Dermis microvascular lymphatic vessel endothelial cell (primary cell): ENCODE measurements at regions not wholly inside any gene's neighbourhood (a gene's known extent, or its start where the extent isn't known, plus 50 kb on each side); places are given as distances from the start of the nearest gene placed in this dataset.
"Not testable (repeated sequence)": the region's sequence is repeated elsewhere in the genome, so short reads cannot be mapped to it uniquely, and the experiment has no call there.

Experiments used
- DNase-seq, 2 donors: peaks; one replicate each; pipeline versions ENCODE4 v3.0.0 to v3.0.0-alpha.2; 2010; ENCODE audit warnings: low read depth in 2 of 2

DNA sequence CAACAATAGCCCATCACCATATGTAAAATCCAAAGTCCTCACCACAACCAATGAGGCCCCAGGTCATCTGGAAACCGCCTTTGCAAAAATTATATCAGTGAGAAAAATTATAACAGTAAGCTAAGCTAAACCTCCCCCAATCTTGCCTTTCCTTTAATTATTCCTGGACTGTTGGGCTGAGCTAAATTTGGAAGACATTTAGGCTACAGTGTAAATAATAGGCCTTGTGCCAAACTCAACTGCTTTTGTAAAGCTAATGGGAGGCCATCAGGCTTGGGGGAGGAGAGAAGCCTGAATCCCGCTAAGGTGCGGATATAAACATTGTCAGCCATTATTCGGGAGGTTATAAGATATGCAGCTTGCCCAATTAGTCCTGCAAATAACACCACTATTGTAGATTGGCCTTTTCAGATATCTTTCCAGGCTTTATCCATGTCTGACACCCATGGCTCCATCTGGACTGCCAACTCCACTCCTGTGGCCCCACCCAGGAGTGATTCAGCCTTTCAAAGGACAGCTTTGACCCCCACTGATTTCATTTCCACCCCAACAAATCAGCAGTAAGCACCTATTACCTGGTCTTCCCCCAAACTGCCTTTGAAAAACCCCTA is 53.0 kb upstream of the CA12 start:
- no peak for DNase-seq

- no peak for DNase-seq
Measured at GRCh38 chr15:63435204-63435820, 53.7 kb upstream of the CA12 start.

DNA sequence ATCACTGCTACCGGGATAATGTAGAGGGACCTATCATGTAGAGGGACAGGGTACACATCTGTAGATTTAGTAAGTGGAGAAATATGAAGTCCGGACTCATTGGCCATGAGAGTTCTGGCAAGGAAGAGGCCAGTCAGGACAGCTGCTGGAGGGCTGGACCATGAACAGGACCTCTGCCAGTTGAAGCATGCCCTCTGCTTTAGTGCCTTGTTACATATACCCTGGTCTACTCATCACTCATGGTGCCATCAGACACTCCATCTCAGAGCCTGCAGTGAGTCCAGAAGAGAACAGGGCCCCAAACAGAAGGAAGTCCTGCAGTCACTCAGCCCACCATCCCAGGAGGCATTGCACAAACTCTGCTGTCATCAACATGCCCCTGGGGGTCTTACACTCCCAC is 54.7 kb upstream of the CA12 start:
- DNase-seq = no peak

GRCh38 chr15:63436872-63437375 is 55.3 kb upstream of the CA12 start:
- DNase-seq = peak; percentile 50 to 85

GRCh38 chr15:63439536-63440264 is 58.1 kb upstream of the CA12 start:
- peak; percentile 75 to 81 for DNase-seq

DNA sequence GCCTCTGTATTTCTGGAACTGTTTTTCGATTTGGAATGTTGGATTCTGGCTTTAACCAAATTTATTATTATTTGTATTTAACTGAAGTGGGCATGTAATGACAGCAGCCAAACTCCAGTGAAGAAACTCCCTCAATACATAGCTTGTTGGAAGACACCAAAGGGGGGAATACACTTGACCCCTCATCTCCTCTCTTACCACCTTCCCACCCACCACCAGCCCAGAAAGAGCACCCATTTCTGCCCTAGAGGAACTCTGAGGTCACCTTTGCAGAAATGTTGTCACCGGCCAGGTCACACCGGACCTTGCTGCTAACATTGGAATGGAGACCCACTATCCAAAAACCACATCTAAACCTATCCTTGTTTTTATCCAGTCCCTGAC is 58.6 kb upstream of the CA12 start:
- DNase-seq = no peak

GRCh38 chr15:63440756-63441155 is 59.1 kb upstream of the CA12 start:
- DNase-seq = no peak

GRCh38 chr15:63441266-63441665 is 59.6 kb upstream of the CA12 start:
- DNase-seq = peak; percentile 64 to 87

GRCh38 chr15:63442080-63442479 is 60.4 kb upstream of the CA12 start:
- no peak for DNase-seq

DNA sequence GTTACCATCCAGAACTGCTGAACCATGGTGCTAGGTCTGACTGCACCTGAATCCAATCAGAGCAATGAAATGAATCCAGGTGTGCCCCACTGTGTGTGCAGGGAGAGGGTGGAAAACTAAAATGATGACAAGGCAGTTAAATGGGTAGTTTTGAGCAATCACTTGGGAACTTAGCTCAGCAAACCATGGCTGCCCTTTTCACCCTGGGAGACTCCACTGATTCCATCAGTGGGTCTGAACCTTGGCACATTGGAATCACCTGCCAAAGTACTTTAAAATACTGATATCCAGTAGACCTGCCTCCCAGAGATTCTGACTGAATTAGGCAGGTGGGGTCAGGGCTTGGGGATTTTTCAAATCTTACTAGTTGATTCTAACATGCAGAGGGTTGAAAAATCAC is 59.8 kb upstream of the USP3 start:
- DNase-seq = no peak

DNA sequence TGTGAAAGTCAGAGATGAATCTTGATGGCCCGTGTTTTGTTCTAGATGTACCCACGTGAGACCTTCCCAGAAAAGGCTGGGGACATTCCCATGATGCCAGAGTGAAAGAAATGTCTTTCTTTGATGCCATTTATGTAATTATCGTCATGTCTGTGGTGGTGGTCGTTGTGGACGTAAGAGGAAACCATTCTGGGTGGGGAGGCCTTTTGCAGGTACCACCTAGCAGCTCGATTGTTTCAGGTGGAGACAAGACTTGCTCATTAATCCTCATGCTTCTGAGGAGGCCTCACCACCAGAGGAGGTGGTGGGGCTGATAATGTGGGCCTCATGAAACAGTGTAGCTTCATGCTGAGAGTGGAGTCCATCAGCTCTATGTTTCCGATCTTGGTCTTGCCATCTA is 58.1 kb upstream of the USP3 start:
- no peak for DNase-seq

DNA sequence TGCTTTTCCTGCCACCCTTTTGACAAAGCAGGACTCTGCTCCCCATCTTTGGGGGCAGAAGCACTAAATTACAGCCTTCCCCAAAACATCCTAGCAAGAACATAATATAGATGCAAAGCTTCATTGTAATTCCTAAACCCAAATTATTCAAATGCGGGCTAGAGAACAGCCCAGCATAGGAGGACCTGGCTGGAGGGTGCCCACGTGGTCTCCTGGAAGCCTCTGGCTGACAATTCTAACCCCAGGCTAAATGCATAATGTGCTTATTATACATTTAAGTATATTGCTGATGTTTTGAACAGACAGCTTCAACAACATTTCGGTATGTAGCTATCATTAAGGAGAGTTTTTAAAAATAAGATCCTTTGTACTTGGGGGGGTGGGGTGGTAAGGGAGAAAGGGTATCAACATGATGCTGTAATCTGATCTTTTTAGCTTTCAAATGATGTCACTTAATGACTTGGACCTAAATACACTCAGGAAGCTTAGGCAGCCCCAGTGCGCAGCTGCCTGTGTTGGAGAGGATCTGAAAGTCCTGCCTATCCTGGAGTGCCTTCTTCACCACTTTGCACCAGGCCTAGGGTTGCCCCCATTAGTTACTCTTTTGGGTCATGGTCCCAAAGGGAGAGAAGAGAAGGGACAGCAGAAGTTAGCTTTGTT is 57.2 kb upstream of the USP3 start:
- no peak for DNase-seq

- no peak for DNase-seq
Measured at GRCh38 chr15:63448266-63448665, 56.1 kb upstream of the USP3 start.

DNA sequence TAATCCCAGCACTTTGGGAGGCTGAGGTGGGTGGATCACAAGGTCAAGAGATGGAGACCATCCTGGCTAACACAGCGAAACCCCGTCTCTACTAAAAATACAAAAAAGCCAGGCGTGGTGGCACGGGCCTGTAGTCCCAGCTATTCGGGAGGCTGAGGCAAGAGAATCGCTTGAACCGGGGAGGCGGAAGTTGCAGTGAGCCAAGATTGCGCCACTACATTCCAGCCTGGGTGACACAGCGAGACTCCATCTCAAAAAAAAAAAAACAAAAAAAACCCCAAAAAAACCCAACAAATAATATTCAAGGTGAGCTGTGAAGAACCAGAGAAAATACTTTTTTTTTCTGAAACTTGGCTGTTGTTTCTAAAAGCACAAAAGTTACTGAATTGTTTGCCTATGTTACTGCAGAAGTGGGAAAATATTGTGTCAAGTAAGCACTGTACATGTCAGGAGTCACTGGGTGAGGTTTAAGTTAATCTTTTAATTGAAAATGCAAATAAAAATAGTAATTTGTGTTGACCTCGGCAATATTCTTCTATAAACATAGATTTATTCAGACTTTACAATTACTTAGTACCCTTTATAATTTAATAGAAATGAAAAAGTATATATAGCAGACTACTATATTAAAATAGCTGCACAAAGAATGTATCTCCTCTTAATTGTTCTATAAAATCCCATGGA is 55.4 kb upstream of the USP3 start:
- DNase-seq = not testable (repeated sequence)

DNA sequence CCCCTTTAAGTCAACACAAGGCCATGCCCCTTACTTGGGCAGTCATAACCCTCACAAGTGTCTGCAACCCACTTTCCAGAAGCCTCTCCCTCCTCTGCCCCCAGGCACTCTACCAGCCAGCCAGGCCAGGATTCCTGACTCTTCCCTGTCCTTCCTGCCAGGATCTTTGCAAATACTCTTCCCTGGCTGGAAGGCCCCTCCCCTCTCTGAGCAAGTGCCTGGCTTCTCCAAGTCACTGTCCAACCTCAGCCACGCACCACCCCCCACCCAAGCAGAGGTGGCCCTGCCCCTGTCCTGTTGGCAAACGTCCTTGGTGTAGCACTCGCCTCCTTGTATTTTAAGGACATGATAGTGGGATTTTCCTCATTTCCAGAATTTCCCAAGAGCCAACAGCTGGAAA is 54.7 kb upstream of the USP3 start:
- no peak for DNase-seq

- DNase-seq = no peak
Measured at GRCh38 chr15:63450884-63451225, 53.5 kb upstream of the USP3 start.

DNA sequence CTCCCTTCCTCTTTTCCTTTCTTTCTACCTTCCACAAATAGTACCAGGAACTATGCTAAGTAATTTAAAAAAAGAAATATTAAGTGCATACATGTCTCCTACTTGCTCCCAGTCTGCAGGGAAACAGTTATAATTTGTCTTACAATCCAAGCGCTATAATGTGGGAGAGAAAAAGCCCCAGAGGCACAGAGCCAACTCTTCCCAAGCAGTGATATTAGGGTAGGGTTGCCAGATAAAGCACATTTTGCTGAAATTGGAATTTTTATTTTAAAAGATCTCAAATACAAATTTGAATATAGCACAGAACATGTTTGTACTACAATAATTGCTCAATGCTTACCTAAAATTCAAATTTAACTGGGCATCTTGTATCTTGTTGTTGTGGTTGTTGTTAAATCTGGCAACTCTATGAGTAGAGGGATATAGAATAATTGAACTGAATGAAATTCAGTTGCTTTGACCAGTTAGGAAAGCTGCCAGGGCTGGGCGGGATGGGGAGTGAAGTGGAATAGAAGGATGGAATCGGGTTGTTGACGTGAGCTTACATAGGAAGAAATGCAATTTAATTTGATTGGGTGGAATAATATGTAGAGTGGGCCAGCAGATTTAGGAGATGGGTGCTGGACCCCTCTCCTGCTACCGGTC is 52.6 kb upstream of the USP3 start:
- no peak for DNase-seq

GRCh38 chr15:63452552-63453136 is 51.7 kb upstream of the USP3 start:
- DNase-seq = no peak

DNA sequence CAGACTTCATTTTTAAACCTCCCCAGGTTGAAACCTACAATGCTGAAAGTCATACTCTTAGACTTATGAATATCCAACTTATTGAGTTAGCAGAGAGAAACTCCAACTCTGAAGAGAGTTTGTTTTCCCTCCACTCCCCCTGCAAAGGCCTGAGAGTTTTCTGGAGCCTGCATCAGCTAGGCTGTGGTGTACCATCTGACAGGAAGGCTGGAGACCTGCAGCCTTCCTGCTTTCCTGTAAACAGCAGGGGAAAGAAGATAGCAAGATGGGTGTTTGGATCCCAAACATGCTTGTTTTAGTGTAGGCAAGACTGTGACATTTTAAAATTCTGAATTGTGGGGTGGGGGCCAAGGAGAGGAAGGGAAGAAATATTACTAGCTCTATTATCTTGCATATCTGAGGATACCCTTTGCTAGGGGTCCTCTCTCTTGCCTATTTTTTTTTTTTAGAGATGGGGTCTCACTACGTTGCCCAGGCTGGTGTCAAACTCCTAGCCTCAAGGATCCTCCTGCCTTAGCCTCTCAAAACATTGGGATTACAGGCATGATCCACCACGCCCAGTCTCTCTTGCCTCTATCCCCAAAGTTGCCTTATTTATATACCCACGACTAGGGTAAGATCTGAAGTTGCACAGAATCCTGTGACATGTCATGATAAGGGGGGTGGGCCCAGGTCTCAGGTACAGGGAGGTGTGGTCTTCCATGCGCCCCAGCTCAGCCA is 51.0 kb upstream of the USP3 start:
- DNase-seq = peak; percentile 26 to 73

DNA sequence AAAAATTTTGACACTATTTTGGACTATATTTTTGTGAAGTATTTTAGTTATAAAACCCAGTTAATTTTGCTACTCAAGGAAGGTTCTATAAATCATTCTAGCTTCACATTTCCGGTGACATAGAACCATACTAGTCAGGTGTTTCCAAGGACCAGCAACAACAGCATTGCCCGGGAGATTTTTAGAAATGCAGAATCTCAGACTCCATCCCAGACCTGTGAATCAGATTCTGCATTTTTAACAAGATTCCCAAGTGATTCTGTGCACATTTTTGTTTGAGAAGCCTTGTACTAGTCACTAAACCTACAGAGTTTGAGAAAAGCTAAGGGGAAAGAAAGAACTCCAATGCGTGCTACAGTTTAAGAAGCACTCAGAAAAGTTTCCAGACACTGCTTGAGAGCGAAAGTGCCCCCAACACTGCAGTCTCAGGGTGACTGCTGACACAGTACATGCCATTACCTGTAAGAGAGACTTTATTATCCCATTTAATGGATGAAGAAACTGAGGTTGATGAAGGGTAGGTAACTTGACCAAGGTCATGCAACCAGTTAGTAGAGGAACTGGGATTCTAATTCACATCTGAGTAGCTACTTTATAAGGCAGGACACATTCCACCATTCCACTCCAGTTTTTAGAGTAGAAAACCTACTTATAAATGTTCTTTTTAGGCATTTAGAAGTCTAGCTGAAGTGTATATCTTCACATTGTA is 49.7 kb upstream of the USP3 start:
- DNase-seq = no peak
